ENCODE measurements at regions not wholly inside any gene's neighbourhood (a gene's known extent, or its start where the extent isn't known, plus 50 kb on each side); places are given as distances from the start of the nearest gene placed in this dataset.

GRCh38 chr12:31796270-31796951 lies 67.6 kb upstream of the AMN1 start:
- no peak for TF ChIP-seq CTCF (optimal IDR thresholded peaks at IDR 0.05 in 1 of 3, IDR thresholded peaks at IDR 0.05 in 1 of 3, conservative IDR thresholded peaks at IDR 0.05 in 1 of 3; ENCODE audit: extremely low read depth in 1 of 3, insufficient read depth in 2 of 3, low read length in 3 of 3)
- no peak for TF ChIP-seq EZH2 (IDR thresholded peaks at IDR 0.05; ENCODE audit: low read length)

All from keratinocyte (primary cell).